Naive thymus-derived CD4-positive, alpha-beta T cell (primary cell): ENCODE measurements at regions not wholly inside any gene's neighbourhood (a gene's known extent, or its start where the extent isn't known, plus 50 kb on each side); places are given as distances from the start of the nearest gene placed in this dataset.

ENCODE experiments used
- ATAC-seq: fragments of 150-1000 bp; cut with Tn5 transposase; 2 replicates; pipeline ENCODE4 v1.10.0; 2021; ENCODE audit warnings: mild to moderate bottlenecking, moderate library complexity
- CTCF ChIA-PET: fragments of 350-600 bp; sonication (Branson Sonifier 250); formaldehyde crosslinking; loops from one replicate; lab custom pipeline; 2021; ENCODE audit warnings: antibody characterized with exemption; lab: Charles Lee
- POLR2A ChIA-PET: fragments of 350-600 bp; sonication (Branson Sonifier 250); formaldehyde crosslinking; loops from one replicate; lab custom pipeline; 2021; ENCODE audit warnings: antibody characterized with exemption, inconsistent platforms; lab: Charles Lee
- DNase-seq, 9 donors: peaks; one replicate each; pipeline versions ENCODE4 v3.0.0 to v3.0.0-alpha.2; 2020 to 2022; ENCODE audit warnings: mixed read lengths in 1 of 9
- H3K27ac ChIP-seq: one replicate; pipeline ENCODE4 v1.7.0; 2013; ENCODE audit warnings: mild to moderate bottlenecking, low read depth, low read length, moderate library complexity
- H3K27me3 ChIP-seq, 2 donors: one replicate each; pipeline ENCODE4 v1.7.0; 2013; ENCODE audit warnings: low read length in 2 of 2, mild to moderate bottlenecking in 2 of 2, moderate library complexity in 2 of 2; ENCODE audit not compliant: control insufficient read depth in 2 of 2, insufficient read depth in 2 of 2
- H3K36me3 ChIP-seq, 3 experiments: 1 replicate in 2 of 3; 2 replicates in 1 of 3; pipeline ENCODE4 v1.7.0; 2013; ENCODE audit warnings: low read length in 3 of 3, mild to moderate bottlenecking in 3 of 3, moderate library complexity in 1 of 3; ENCODE audit not compliant: insufficient read depth in 3 of 3, control insufficient read depth in 2 of 3
- H3K4me1 ChIP-seq, 2 donors: one replicate each; pipeline ENCODE4 v1.7.0; 2013; ENCODE audit warnings: low read length in 2 of 2, mild to moderate bottlenecking in 2 of 2, moderate library complexity in 1 of 2; ENCODE audit not compliant: control insufficient read depth in 2 of 2, insufficient read depth in 2 of 2
- H3K4me3 ChIP-seq: 2 replicates; pipeline ENCODE4 v1.7.0; 2013; ENCODE audit warnings: mild to moderate bottlenecking, low read length
- H3K9me3 ChIP-seq, 3 experiments: 1 replicate in 2 of 3; 2 replicates in 1 of 3; pipeline ENCODE4 v1.7.0; 2013; ENCODE audit warnings: low read length in 3 of 3; ENCODE audit not compliant: control insufficient read depth in 2 of 3
- H3K27ac Mint-ChIP-seq, 9 donors: one replicate each; pipeline ENCODE4 v1.8.0; 2020 to 2022; ENCODE audit warnings: mixed read lengths in 9 of 9, mild to moderate bottlenecking in 8 of 9, moderate library complexity in 5 of 9, inconsistent platforms in 2 of 9
- H3K27me3 Mint-ChIP-seq, 5 donors: one replicate each; pipeline ENCODE4 v1.8.0; 2021 to 2022; ENCODE audit warnings: mixed read lengths in 5 of 5, mild to moderate bottlenecking in 1 of 5
- H3K36me3 Mint-ChIP-seq, 5 donors: one replicate each; pipeline ENCODE4 v1.8.0; 2020 to 2022; ENCODE audit warnings: mixed read lengths in 5 of 5, mild to moderate bottlenecking in 3 of 5, inconsistent platforms in 1 of 5
- H3K4me1 Mint-ChIP-seq, 7 donors: one replicate each; pipeline ENCODE4 v1.8.0; 2020 to 2022; ENCODE audit warnings: mixed read lengths in 7 of 7, mild to moderate bottlenecking in 3 of 7, inconsistent platforms in 1 of 7
- H3K4me3 Mint-ChIP-seq, 10 donors: one replicate each; pipeline ENCODE4 v1.8.0; 2020 to 2022; ENCODE audit warnings: mild to moderate bottlenecking in 10 of 10, mixed read lengths in 10 of 10, moderate library complexity in 6 of 10, inconsistent platforms in 2 of 10
- H3K9me3 Mint-ChIP-seq, 11 donors: one replicate each; pipeline ENCODE4 v1.8.0; 2020 to 2022; ENCODE audit warnings: mixed read lengths in 11 of 11, mild to moderate bottlenecking in 4 of 11, inconsistent platforms in 1 of 11, moderate library complexity in 1 of 11
- intact Hi-C, 2 donors: fragments of 100-400 bp; cut with micrococcal nuclease; formaldehyde crosslinking; loops; one replicate each; pipeline ENCODE4 v1.15.1; 2023

DNA sequence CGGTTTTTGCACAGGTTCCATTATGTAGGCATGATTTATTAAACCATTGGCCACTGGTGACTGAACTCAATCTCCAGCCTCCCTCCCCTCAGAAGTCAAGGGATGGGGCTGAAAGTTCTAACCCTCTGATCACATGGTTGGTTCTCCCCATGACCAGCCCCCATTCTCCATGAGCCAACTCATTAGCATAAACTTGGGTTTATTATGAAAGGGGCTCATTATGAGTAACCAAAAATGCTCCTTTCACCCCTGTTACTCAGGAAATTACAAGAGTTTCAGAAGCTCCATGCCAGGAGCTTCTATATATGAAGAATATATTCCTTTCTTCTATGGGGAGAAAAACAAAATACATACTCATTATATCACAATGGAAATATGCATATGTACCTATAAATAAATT lies 555.3 kb downstream of the HS3ST4 start:
- peaks cover 0 to 36% (median 8%) of the 10 kb centered on the region in 11 donors for H3K9me3 Mint-ChIP-seq
- no peak overlapping the region for H3K27ac Mint-ChIP-seq
- H3K27me3 Mint-ChIP-seq, result peaks cover 0 to 24% (median 11%) of the 10 kb centered on the region in 5 donors
- DNase-seq (no peak), ATAC-seq (no peak)
- H3K4me1 ChIP-seq, result no peaks in the 10 kb centered on the region
- ChIA-PET POLR2A (no interaction called here), CTCF (no interaction called here)
- H3K27me3 ChIP-seq, result no peaks in the 10 kb centered on the region
- no peaks in the 10 kb centered on the region for H3K4me1 Mint-ChIP-seq
- intact Hi-C loops, result no loop called here
- H3K27ac ChIP-seq, result no peak overlapping the region
- no peak overlapping the region for H3K4me3 ChIP-seq
- no peak overlapping the region for H3K4me3 Mint-ChIP-seq
- H3K36me3 Mint-ChIP-seq, result no peaks in the 10 kb centered on the region
- no peaks in the 10 kb centered on the region for H3K9me3 ChIP-seq
- no peaks in the 10 kb centered on the region for H3K36me3 ChIP-seq

DNA sequence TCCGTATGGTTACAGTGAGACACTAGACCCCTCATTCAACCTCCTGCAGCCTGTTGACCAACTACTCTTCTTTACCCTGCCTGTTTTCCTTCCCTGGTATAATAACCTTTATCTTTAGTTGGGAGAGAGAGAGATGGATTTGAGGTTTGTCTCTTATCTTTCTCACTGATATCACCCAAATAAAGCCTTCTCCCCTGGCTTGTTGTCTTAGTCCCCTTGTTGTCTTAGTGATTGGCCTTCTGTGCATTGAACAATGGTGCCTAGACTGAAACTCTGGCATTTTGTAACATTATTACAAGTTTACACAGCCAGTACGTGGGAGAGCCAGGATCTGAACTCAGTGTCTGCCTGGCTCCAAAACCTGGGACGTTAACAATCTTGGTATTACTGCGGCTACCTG lies 560.8 kb downstream of the HS3ST4 start:
- peaks cover 5 to 40% (median 15%) of the 10 kb centered on the region in 5 donors for H3K27me3 Mint-ChIP-seq
- H3K36me3 ChIP-seq, result no peaks in the 10 kb centered on the region
- H3K4me3 ChIP-seq, result no peak overlapping the region
- ChIA-PET POLR2A (no interaction called here), CTCF (no interaction called here)
- H3K4me1 Mint-ChIP-seq, result no peaks in the 10 kb centered on the region
- H3K27me3 ChIP-seq, result no peaks in the 10 kb centered on the region
- H3K9me3 Mint-ChIP-seq, result peaks cover 0 to 29% (median 9%) of the 10 kb centered on the region in 11 donors
- no peak overlapping the region for H3K27ac ChIP-seq
- intact Hi-C loops, result no loop called here
- ATAC-seq, result no peak
- H3K4me1 ChIP-seq, result no peaks in the 10 kb centered on the region
- no peaks in the 10 kb centered on the region for H3K9me3 ChIP-seq
- no peak overlapping the region for H3K4me3 Mint-ChIP-seq
- DNase-seq, result no peak
- no peak overlapping the region for H3K27ac Mint-ChIP-seq
- H3K36me3 Mint-ChIP-seq, result peaks cover 0 to 4% (median 0%) of the 10 kb centered on the region in 5 donors

DNA sequence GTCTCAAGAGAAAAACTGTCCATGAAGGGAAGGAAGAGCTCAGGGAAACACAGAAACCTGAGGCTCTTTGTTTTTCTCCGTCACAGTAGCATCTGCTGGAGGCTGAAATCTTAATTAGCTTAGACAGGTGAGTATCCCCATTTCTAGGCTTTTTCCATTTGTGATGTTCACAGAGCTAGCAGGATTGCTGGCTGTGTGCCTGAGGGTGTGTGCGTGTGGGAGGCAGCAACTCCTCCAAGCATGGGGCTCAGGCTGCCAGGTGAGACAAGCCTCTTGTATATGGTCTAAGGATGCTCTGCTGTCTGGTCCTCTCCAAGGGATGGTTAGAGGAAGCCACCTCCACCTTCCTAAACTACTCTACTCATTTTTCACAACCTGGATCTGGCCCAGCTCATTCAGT lies 569.9 kb downstream of the HS3ST4 start:
- Mint-ChIP-seq H3K4me1 (peaks cover 0 to 19% (median 0%) of the 10 kb centered on the region in 7 donors), H3K4me3 (no peak overlapping the region)
- POLR2A ChIA-PET, result interaction anchor here (0.6 kb wide), 1 partner anchor 442 kb away, joined by 3 read pairs; no protein-coding TSS in a partner anchor

DNA sequence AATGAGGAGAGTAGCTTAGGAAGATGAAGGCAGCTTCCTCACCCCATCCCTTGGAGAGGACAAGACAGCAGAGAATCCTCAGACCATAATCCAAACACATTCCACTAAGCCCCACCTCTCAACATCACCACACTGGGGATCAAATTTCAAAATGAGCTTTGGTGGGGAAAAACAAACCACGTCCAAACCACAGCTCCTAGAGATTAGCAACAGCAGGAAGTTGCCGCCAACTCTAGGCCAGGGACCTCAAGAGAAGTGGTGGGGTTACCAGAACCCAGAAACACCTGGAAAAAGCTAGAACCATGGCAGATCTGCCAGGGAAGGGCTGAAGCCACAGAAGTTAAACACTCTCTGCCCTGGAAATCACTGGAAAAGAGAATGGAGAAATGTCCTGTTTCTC lies 571.6 kb downstream of the HS3ST4 start:
- no peak for ATAC-seq
- Histone ChIP-seq H3K9me3 (no peaks in the 10 kb centered on the region), H3K36me3 (no peaks in the 10 kb centered on the region), H3K4me1 (no peaks in the 10 kb centered on the region), H3K4me3 (no peak overlapping the region), H3K27ac (no peak overlapping the region), H3K27me3 (no peaks in the 10 kb centered on the region)
- CTCF ChIA-PET, result no interaction called here
- no peak for DNase-seq
- no peak overlapping the region for H3K4me3 Mint-ChIP-seq
- POLR2A ChIA-PET, result no interaction called here
- peaks cover 0 to 19% (median 0%) of the 10 kb centered on the region in 7 donors for H3K4me1 Mint-ChIP-seq
- no peak overlapping the region for H3K27ac Mint-ChIP-seq
- H3K36me3 Mint-ChIP-seq, result no peaks in the 10 kb centered on the region
- peaks cover 0 to 9% (median 0%) of the 10 kb centered on the region in 11 donors for H3K9me3 Mint-ChIP-seq
- intact Hi-C loops, result no loop called here
- peaks cover 0 to 5% (median 0%) of the 10 kb centered on the region in 5 donors for H3K27me3 Mint-ChIP-seq

More for the DNA sequence above, 569.9 kb downstream of the HS3ST4 start:
- H3K27ac ChIP-seq, result no peak overlapping the region
- Mint-ChIP-seq H3K27ac (no peak overlapping the region), H3K9me3 (peaks cover 0 to 9% (median 0%) of the 10 kb centered on the region in 11 donors), H3K36me3 (no peaks in the 10 kb centered on the region), H3K27me3 (peaks cover 0 to 5% (median 0%) of the 10 kb centered on the region in 5 donors)
- H3K4me1 ChIP-seq, result no peaks in the 10 kb centered on the region
- CTCF ChIA-PET, result no interaction called here
- no peaks in the 10 kb centered on the region for H3K36me3 ChIP-seq
- ATAC-seq, result no peak
- no peaks in the 10 kb centered on the region for H3K9me3 ChIP-seq
- H3K4me3 ChIP-seq, result no peak overlapping the region
- H3K27me3 ChIP-seq, result no peaks in the 10 kb centered on the region
- no peak for DNase-seq
- intact Hi-C loops, result no loop called here

DNA sequence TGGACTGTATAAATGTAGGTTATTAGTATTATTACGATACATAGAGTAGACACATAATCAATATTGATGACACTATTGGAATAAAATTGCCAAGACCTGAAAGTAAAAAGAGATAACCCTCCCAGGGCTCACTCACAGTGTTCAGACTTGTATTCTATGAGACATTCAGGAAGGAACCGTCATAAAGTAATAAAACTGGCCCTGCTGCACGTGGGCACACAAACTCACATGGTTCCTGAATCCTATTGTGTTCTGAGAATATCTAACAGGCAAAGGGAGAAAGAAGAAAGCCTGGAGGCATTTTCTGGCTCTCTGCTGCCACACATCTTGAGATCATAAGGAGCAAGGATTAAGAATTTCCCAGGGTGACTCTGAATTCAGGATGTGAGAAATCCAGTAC lies 575.9 kb downstream of the HS3ST4 start:
- Histone ChIP-seq H3K9me3 (no peaks in the 10 kb centered on the region), H3K36me3 (no peaks in the 10 kb centered on the region), H3K27ac (no peak overlapping the region), H3K27me3 (no peaks in the 10 kb centered on the region), H3K4me3 (no peak overlapping the region), H3K4me1 (no peaks in the 10 kb centered on the region)
- Mint-ChIP-seq H3K27ac (no peak overlapping the region), H3K36me3 (no peaks in the 10 kb centered on the region), H3K4me1 (peaks cover 6 to 26% (median 18%) of the 10 kb centered on the region in 7 donors), H3K9me3 (peaks cover 0 to 6% (median 0%) of the 10 kb centered on the region in 11 donors), H3K27me3 (no peaks in the 10 kb centered on the region), H3K4me3 (no peak overlapping the region)
- ATAC-seq (no peak), DNase-seq (no peak)
- CTCF ChIA-PET, result no interaction called here
- POLR2A ChIA-PET, result no interaction called here
- intact Hi-C loops, result no loop called here

DNA sequence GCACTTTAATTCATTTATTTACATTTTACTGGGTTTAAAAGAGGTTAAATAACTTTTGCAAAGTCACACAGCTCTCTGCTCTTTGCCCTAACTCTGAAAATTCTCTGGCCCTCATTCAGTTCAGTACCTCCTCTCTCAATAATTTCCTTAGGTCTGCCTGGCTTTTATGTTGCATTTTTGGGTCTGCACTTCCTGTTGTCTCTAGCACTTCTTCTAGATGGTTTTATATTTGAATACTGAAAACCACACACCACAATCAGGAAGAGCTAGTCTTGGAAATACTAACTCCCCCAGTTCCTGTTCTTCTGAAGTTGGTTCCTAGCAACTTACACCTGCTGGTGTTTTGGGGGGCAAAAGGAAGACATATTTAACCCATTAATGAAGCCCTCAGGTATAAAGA lies 577.9 kb downstream of the HS3ST4 start:
- Mint-ChIP-seq H3K27ac (no peak overlapping the region), H3K9me3 (peaks cover 0 to 2% (median 0%) of the 10 kb centered on the region in 11 donors), H3K4me1 (peaks cover 6 to 26% (median 16%) of the 10 kb centered on the region in 7 donors), H3K4me3 (peak overlapping the region in 3 of 10 donors; percentile 0 to 74 (median 55)), H3K27me3 (no peaks in the 10 kb centered on the region), H3K36me3 (no peaks in the 10 kb centered on the region)
- H3K4me1 ChIP-seq, result no peaks in the 10 kb centered on the region
- H3K36me3 ChIP-seq, result no peaks in the 10 kb centered on the region
- no peaks in the 10 kb centered on the region for H3K27me3 ChIP-seq
- no peak for DNase-seq
- no peak overlapping the region for H3K4me3 ChIP-seq
- ATAC-seq, result no peak
- no peaks in the 10 kb centered on the region for H3K9me3 ChIP-seq
- POLR2A ChIA-PET, result interaction anchor here (0.7 kb wide), 1 partner anchor 1697 kb away, joined by 3 read pairs; no protein-coding TSS in a partner anchor
- CTCF ChIA-PET, result no interaction called here
- intact Hi-C loops, result no loop called here
- H3K27ac ChIP-seq, result no peak overlapping the region

DNA sequence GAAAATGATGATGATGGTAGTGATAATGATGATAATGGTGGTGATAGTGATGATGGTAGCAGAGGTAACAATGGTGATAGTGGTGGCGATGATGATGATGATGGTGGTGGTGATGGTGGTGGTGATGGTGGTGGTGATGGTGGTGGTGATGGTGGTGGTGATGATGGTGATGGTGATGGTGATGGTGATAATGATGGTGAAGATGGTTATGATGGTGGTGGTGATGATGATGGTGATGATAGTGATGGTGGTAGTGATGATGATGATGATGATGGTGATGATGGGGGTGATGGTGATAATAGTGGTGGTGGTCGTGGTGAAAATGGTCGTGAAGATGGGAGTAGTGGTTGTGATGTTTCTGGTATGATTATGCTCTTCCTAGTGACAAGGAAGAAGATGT lies 581.8 kb downstream of the HS3ST4 start:
- POLR2A ChIA-PET, result no interaction called here
- Mint-ChIP-seq H3K27me3 (peaks cover 0 to 14% (median 6%) of the 10 kb centered on the region in 5 donors), H3K9me3 (peaks cover 0 to 18% (median 2%) of the 10 kb centered on the region in 11 donors), H3K4me3 (no peak overlapping the region), H3K27ac (no peak overlapping the region), H3K36me3 (no peaks in the 10 kb centered on the region), H3K4me1 (peaks cover 6 to 26% (median 16%) of the 10 kb centered on the region in 7 donors)
- no peaks in the 10 kb centered on the region for H3K4me1 ChIP-seq
- CTCF ChIA-PET, result no interaction called here
- no peak overlapping the region for H3K27ac ChIP-seq
- no peak for DNase-seq
- no peaks in the 10 kb centered on the region for H3K9me3 ChIP-seq
- no peak overlapping the region for H3K4me3 ChIP-seq
- intact Hi-C loops, result no loop called here
- no peaks in the 10 kb centered on the region for H3K27me3 ChIP-seq
- ATAC-seq, result no peak
- H3K36me3 ChIP-seq, result no peaks in the 10 kb centered on the region
